GM23248 (cell line): ENCODE measurements at regions not wholly inside any gene's neighbourhood (a gene's known extent, or its start where the extent isn't known, plus 50 kb on each side); places are given as distances from the start of the nearest gene placed in this dataset.
A peak's percentile ranks its signal among the peaks of the same experiment; 100 is the strongest.

Source experiments
- DNase-seq: peaks from one replicate; pipeline ENCODE4 v3.0.0-alpha.2; 2015
- H2AFZ ChIP-seq: fragments of 200-600 bp; sonication (generic); 2 replicates; pipeline ENCODE4 v1.6.1; 2016; ENCODE audit warnings: antibody characterized with exemption
- H3F3A ChIP-seq: fragments of 200-600 bp; sonication (generic); 2 replicates; pipeline ENCODE4 v1.6.1; 2016; ENCODE audit warnings: mild to moderate bottlenecking, antibody characterized with exemption, mixed run types; ENCODE audit not compliant: insufficient read depth
- H3K27ac ChIP-seq: fragments of 200-600 bp; sonication (generic); 2 replicates; pipeline ENCODE4 v1.5.1; 2016; ENCODE audit warnings: mild to moderate bottlenecking
- H3K27me3 ChIP-seq: fragments of 200-600 bp; sonication (generic); replicated peaks from 2 replicates; pipeline ENCODE4 v1.6.1; 2016; ENCODE audit warnings: mild to moderate bottlenecking; ENCODE audit not compliant: insufficient read depth
- H3K36me3 ChIP-seq: fragments of 200-600 bp; sonication (generic); 2 replicates; pipeline ENCODE4 v1.6.1; 2016; ENCODE audit warnings: low read depth, mild to moderate bottlenecking
- H3K4me1 ChIP-seq: fragments of 200-600 bp; sonication (generic); 2 replicates; pipeline ENCODE4 v1.6.1; 2016; ENCODE audit warnings: mild to moderate bottlenecking; ENCODE audit not compliant: insufficient read depth
- H3K4me2 ChIP-seq: fragments of 200-600 bp; sonication (generic); one replicate; pipeline ENCODE4 v1.6.1; 2016; ENCODE audit warnings: mild to moderate bottlenecking; ENCODE audit not compliant: unreplicated experiment
- H3K4me3 ChIP-seq: fragments of 200-600 bp; sonication (generic); 2 replicates; pipeline ENCODE4 v1.5.1; 2016; ENCODE audit warnings: mild to moderate bottlenecking
- H3K79me2 ChIP-seq: fragments of 200-600 bp; sonication (generic); 2 replicates; pipeline ENCODE4 v1.6.1; 2016; ENCODE audit warnings: mild to moderate bottlenecking; ENCODE audit not compliant: insufficient read depth
- H3K9ac ChIP-seq: fragments of 200-600 bp; sonication (generic); 2 replicates; pipeline ENCODE4 v1.6.1; 2016; ENCODE audit warnings: mild to moderate bottlenecking
- H3K9me2 ChIP-seq: fragments of 200-600 bp; sonication (generic); 2 replicates; pipeline ENCODE4 v1.6.1; 2016; ENCODE audit warnings: mixed run types, mild to moderate bottlenecking, moderate library complexity; ENCODE audit not compliant: insufficient read depth
- H3K9me3 ChIP-seq: fragments of 200-600 bp; sonication (generic); one replicate; pipeline ENCODE4 v1.6.1; 2017; ENCODE audit warnings: low read depth
- H4K20me1 ChIP-seq: fragments of 200-600 bp; sonication (generic); 2 replicates; pipeline ENCODE4 v1.6.0; 2016; ENCODE audit not compliant: insufficient read depth
- EZH2 ChIP-seq: fragments of 200-600 bp; sonication (generic); IDR thresholded peaks from 2 replicates; pipeline ENCODE4 v1.6.1; 2018; ENCODE audit warnings: antibody characterized with exemption, mild to moderate bottlenecking; ENCODE audit not compliant: insufficient read depth, poor library complexity, severe bottlenecking
- EZH2phosphoT487 ChIP-seq: fragments of 200-600 bp; sonication (generic); IDR thresholded peaks from 2 replicates; pipeline ENCODE4 v1.6.1; 2018; ENCODE audit warnings: antibody characterized with exemption, moderate library complexity, mild to moderate bottlenecking, low read depth; ENCODE audit not compliant: insufficient read depth
- WGBS, 2 experiments: methylation state at CpG; one replicate each; pipeline ENCODE4 v1.1.6; 2015 to 2017; ENCODE audit warnings: low lambda C conversion rate in 2 of 2, low coverage in 1 of 2; ENCODE audit errors: missing lambda C conversion rate in 2 of 2; 5-methylcytosine and 5-hydroxymethylcytosine counted together
- in situ Hi-C: fragments of 300-500 bp; cut with MboI; formaldehyde crosslinking; loops from 2 replicates; pipeline ENCODE4 v1.15.0; 2020

GRCh38 chr3:152891678-152892077, 56.7 kb downstream of the P2RY1 start:
- DNase-seq = no peak
- Histone ChIP-seq H3K4me3 (no peak overlapping the region), H3K4me1 (no peaks in the 10 kb centered on the region), H3K4me2 (no peak overlapping the region), H3K9ac (no peak overlapping the region), H3K9me3 (no peaks in the 10 kb centered on the region), H3K27me3 (no peaks in the 10 kb centered on the region; the same call in 1 of the 2 replicates), H2AFZ (no peak overlapping the region), H3K36me3 (no peaks in the 10 kb centered on the region), H3K27ac (no peak overlapping the region), H4K20me1 (no peaks in the 10 kb centered on the region), H3F3A (no peaks in the 10 kb centered on the region), H3K79me2 (no peaks in the 10 kb centered on the region), H3K9me2 (no peaks in the 10 kb centered on the region)
- in situ Hi-C loops = no loop called here
- TF ChIP-seq EZH2phosphoT487 = no peak
- TF ChIP-seq EZH2 = no peak
- 27 to 29% methylated on average over 1 of the region's 1 CpG for WGBS, 2 experiments

DNA sequence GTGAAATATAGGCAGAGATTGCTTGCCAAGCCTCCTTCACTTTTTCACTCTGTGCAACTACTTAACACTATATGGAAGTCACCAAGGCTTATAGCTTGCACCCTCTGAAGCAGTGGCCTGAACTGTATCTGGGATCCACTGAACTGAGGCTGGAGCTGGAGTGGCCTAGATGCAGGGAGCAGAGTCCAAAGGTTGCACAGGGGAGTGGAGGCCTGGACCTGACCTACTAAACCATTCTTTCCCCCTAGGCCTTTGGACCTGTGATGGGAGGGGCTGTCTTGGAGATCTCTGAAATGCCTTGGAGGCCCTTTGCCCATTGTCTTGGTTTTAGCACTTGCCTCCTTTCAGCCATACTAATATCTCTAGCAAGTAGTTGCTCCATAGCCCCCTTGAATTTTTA, 57.5 kb downstream of the P2RY1 start:
- H3K79me2 ChIP-seq = no peaks in the 10 kb centered on the region
- H4K20me1 ChIP-seq = no peaks in the 10 kb centered on the region
- H3K36me3 ChIP-seq = no peaks in the 10 kb centered on the region
- no peak overlapping the region for H2AFZ ChIP-seq
- H3K9me3 ChIP-seq = no peaks in the 10 kb centered on the region
- H3K4me3 ChIP-seq = no peak overlapping the region
- H3K27ac ChIP-seq = no peak overlapping the region
- no peaks in the 10 kb centered on the region for H3K4me1 ChIP-seq
- H3K9ac ChIP-seq = no peak overlapping the region
- in situ Hi-C loops = no loop called here
- H3K9me2 ChIP-seq = no peaks in the 10 kb centered on the region
- H3K27me3 ChIP-seq = no peaks in the 10 kb centered on the region
- H3F3A ChIP-seq = no peaks in the 10 kb centered on the region
- no peak overlapping the region for H3K4me2 ChIP-seq
- DNase-seq = no peak
- TF ChIP-seq EZH2phosphoT487 (no peak), EZH2 (no peak)

DNA sequence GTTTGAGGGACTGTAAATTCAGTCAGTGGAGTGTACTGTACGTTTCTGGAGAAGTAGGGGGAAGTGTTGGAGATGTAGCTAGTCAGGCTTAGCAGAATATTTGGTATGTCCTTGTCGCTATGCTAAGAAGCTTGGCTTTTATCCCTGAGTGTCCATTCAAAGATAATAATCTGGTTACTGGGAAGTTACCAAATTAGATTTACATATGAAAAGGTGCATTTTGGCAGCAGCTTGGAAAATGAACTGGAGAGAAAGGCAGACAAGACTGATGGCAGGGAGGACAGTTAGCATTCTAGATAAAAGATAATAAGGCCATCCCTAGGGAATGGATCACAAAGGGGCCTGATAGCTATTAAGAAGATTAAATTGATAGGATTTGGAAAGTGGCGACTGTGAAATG, 58.7 kb downstream of the P2RY1 start:
- no peaks in the 10 kb centered on the region for H3K36me3 ChIP-seq
- no peak for DNase-seq
- no peak for TF ChIP-seq EZH2
- no peak for TF ChIP-seq EZH2phosphoT487
- H3K27me3 ChIP-seq = no peaks in the 10 kb centered on the region
- H3K79me2 ChIP-seq = no peaks in the 10 kb centered on the region
- 38 to 41% methylated on average over 3 of the region's 3 CpGs for WGBS, 2 experiments
- H3K27ac ChIP-seq = no peak overlapping the region
- no peaks in the 10 kb centered on the region for H4K20me1 ChIP-seq
- no peaks in the 10 kb centered on the region for H3F3A ChIP-seq
- H2AFZ ChIP-seq = no peak overlapping the region
- H3K9ac ChIP-seq = no peak overlapping the region
- H3K9me2 ChIP-seq = no peaks in the 10 kb centered on the region
- H3K9me3 ChIP-seq = no peaks in the 10 kb centered on the region
- in situ Hi-C loops = no loop called here
- no peak overlapping the region for H3K4me3 ChIP-seq
- H3K4me1 ChIP-seq = no peaks in the 10 kb centered on the region
- H3K4me2 ChIP-seq = no peak overlapping the region

GRCh38 chr3:152899306-152899705, 64.4 kb downstream of the P2RY1 start:
- in situ Hi-C loops = no loop called here
- no peak overlapping the region for H3K4me3 ChIP-seq

DNA sequence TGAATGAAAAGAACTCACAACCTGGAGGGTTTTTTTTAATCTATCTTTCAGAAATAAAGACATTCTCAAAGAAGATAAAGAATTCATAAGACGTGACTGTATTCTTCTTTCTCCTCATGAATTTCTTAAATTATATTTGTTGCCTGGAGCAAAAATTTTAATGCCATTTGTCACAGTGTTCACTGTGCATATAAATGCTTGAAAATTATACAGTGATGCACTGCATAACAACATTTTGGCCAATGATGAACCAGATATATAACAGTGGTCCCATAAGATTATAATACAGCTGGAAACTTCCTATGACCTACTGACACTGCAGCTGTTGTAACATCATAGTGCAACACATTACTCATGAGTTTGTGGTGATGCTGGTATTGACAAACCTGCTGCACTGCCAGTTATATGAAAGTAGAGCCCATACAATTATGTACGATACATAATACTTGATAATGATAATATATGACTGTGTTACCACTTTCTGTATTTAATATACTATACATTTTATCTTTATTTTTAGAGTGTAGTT, 67.3 kb downstream of the P2RY1 start:
- Histone ChIP-seq H3F3A (no peaks in the 10 kb centered on the region), H3K27me3 (no peaks in the 10 kb centered on the region), H2AFZ (no peak overlapping the region), H3K27ac (no peak overlapping the region), H3K9me3 (no peaks in the 10 kb centered on the region), H3K79me2 (no peaks in the 10 kb centered on the region), H3K4me3 (no peak overlapping the region), H4K20me1 (no peaks in the 10 kb centered on the region), H3K4me1 (no peaks in the 10 kb centered on the region), H3K9ac (no peak overlapping the region), H3K9me2 (no peaks in the 10 kb centered on the region), H3K4me2 (no peak overlapping the region), H3K36me3 (no peaks in the 10 kb centered on the region)
- DNase-seq = peak; percentile 17
- WGBS, 2 experiments = 65 to 72% methylated on average over 2 of the region's 2 CpGs
- in situ Hi-C loops = no loop called here
- TF ChIP-seq EZH2 (no peak), EZH2phosphoT487 (no peak)

More at GRCh38 chr3:152899306-152899705, 64.4 kb downstream of the P2RY1 start:
- Histone ChIP-seq H3K27ac (no peak overlapping the region), H3K9me2 (no peaks in the 10 kb centered on the region), H3K4me1 (no peaks in the 10 kb centered on the region), H3K36me3 (no peaks in the 10 kb centered on the region), H4K20me1 (no peaks in the 10 kb centered on the region), H2AFZ (no peak overlapping the region), H3K9me3 (no peaks in the 10 kb centered on the region), H3K79me2 (no peaks in the 10 kb centered on the region), H3K9ac (no peak overlapping the region), H3K27me3 (no peaks in the 10 kb centered on the region), H3F3A (no peaks in the 10 kb centered on the region), H3K4me2 (no peak overlapping the region)
- no peak for DNase-seq
- TF ChIP-seq EZH2phosphoT487 (no peak), EZH2 (no peak)
- WGBS, 2 experiments = 17 to 30% methylated on average over 2 of the region's 2 CpGs
